ENCODE measurements at regions not wholly inside any gene's neighbourhood (a gene's known extent, or its start where the extent isn't known, plus 50 kb on each side); places are given as distances from the start of the nearest gene placed in this dataset.
"Not testable (repeated sequence)": the region's sequence is repeated elsewhere in the genome, so short reads cannot be mapped to it uniquely, and the experiment has no call there.

DNA sequence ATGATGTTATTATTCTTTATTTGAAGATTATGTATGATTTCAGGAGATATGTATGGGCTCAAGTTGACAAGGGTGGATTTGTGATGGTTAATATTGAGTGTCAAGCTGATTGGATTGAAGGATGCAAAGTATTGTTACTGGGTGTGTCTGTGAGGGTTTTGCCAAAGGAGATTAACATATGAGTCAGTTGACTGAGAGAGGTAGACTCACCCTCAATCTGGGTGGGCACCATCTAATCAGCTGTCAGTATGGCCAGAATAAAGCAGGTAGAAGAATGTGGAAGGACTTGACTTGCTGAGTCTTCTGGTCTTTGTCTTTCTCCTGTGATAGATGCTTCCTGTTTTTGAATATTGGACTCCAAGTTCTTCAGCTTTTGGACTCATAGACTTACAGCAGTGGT, 973.7 kb downstream of the MCTP2 start:
- no peak for DNase-seq (ENCODE audit: low read depth in 1 of 2, low spot score in 1 of 2)
- no peaks in the 10 kb centered on the region for H3K27me3 ChIP-seq
- H3K36me3 ChIP-seq, result no peaks in the 10 kb centered on the region
- TF ChIP-seq, protein P1, sequence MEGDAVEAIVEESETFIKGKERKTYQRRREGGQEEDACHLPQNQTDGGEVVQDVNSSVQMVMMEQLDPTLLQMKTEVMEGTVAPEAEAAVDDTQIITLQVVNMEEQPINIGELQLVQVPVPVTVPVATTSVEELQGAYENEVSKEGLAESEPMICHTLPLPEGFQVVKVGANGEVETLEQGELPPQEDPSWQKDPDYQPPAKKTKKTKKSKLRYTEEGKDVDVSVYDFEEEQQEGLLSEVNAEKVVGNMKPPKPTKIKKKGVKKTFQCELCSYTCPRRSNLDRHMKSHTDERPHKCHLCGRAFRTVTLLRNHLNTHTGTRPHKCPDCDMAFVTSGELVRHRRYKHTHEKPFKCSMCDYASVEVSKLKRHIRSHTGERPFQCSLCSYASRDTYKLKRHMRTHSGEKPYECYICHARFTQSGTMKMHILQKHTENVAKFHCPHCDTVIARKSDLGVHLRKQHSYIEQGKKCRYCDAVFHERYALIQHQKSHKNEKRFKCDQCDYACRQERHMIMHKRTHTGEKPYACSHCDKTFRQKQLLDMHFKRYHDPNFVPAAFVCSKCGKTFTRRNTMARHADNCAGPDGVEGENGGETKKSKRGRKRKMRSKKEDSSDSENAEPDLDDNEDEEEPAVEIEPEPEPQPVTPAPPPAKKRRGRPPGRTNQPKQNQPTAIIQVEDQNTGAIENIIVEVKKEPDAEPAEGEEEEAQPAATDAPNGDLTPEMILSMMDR (IDR thresholded peaks at IDR 0.05; ENCODE audit: low read depth, low read length), result no peak
- no peak overlapping the region for H3K27ac ChIP-seq
- no peaks in the 10 kb centered on the region for H3K4me1 ChIP-seq (ENCODE audit: low read depth)
- no peaks in the 10 kb centered on the region for H3K9me3 ChIP-seq (ENCODE audit: low read depth)
- no peak overlapping the region for H3K4me3 ChIP-seq

DNA sequence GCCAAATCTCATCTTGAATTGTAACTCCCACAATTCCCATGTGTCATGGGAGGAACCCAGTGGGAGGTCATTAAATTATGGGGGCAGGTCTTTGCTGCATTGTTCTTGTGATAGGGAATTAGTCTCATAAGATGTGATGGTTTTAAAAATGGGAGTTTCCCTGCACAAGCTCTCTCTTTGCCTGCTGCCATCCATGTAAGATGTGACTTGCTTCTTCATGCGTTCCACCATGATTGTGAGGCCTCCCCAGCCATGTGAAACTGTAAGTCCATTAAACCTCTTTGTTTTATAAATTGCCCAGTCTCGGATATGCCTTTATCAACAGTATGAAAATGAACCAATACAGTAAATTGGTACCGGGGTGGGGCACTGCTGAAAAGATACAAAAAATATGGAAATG, 974.5 kb downstream of the MCTP2 start:
- not testable (repeated sequence) for H3K36me3 ChIP-seq; DNase-seq (ENCODE audit: low read depth in 1 of 2, low spot score in 1 of 2); H3K4me1 ChIP-seq (ENCODE audit: low read depth); H3K4me3 ChIP-seq; H3K9me3 ChIP-seq (ENCODE audit: low read depth); H3K27ac ChIP-seq; H3K27me3 ChIP-seq

DNA sequence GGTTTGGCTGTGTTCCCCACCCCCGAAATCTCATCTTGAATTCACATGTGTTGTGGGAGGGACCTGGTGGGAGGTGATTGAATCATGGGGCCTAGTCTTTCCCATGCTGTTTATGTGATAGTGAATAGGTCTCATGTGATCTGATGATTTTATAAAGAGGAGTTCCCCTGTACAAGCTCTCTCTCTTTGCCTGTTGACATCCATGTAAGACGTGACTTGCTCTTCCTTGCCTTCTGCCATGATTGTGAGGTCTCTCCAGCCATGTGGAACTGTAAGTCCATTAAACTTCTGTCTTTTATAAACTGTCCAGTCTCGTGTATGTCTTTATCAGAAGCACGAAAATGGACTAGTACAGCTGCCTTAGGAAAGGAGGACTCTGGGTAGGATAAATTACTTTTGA, 976.7 kb downstream of the MCTP2 start:
- TF ChIP-seq, protein P1 (IDR thresholded peaks at IDR 0.05; ENCODE audit: low read depth, low read length), result no peak
- Histone ChIP-seq H3K36me3 (no peaks in the 10 kb centered on the region), H3K4me3 (no peak overlapping the region), H3K27ac (no peak overlapping the region), H3K9me3 (ENCODE audit: low read depth) (no peaks in the 10 kb centered on the region), H3K27me3 (no peaks in the 10 kb centered on the region), H3K4me1 (ENCODE audit: low read depth) (no peaks in the 10 kb centered on the region)
- no peak for DNase-seq (ENCODE audit: low read depth in 1 of 2, low spot score in 1 of 2)

DNA sequence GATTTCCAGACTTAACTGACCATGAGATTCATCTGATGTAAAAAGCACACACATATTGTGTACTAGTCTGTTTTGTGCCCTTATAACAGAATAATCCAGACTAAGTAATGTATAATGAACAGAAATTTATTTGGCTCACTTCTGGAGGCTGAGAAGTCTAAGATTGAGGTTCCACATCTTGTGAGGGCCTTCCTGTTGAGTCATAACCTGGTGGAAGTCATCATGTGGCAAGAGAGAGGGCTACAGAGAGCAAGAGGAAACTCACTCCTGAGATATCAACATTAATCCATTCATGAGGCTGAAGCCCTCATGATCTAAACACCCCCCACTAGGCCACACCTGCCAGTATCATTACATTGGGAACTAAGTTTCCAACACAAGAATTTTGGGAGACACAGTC, 977.6 kb downstream of the MCTP2 start:
- no peak overlapping the region for H3K4me3 ChIP-seq
- H3K27ac ChIP-seq, result no peak overlapping the region
- no peaks in the 10 kb centered on the region for H3K36me3 ChIP-seq
- H3K9me3 ChIP-seq (ENCODE audit: low read depth), result no peaks in the 10 kb centered on the region
- no peaks in the 10 kb centered on the region for H3K4me1 ChIP-seq (ENCODE audit: low read depth)
- no peaks in the 10 kb centered on the region for H3K27me3 ChIP-seq
- peak in 1 of 2 donors; percentile 2 for DNase-seq (ENCODE audit: low read depth in 1 of 2, low spot score in 1 of 2)
- TF ChIP-seq, protein P1 (IDR thresholded peaks at IDR 0.05; ENCODE audit: low read depth, low read length), result no peak

DNA sequence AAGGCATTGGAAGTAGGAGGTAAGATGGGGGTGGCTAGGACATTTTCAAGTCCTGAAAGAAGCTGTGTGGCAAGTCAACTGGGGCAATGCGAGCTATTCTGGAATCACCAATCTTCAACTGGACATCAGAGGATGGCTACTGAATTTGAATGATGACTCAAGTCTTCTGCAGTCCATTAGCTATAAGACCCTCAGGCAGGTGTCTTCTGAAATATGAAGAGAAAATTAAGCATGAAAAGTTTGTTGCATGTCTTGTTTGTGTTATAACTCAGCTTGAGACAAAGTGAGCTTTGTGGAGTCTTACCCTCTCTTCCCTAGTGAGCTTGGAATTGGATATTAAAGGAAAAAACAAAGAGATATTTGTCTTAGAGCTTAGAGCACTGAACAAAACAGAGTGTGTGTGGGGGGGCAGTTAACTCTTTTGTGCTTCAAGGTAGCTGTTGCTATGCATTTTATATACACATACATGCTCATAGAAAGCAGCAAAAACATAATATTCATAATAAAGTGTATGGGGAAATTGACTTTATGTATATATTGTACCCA, 979.1 kb downstream of the MCTP2 start:
- no peak for DNase-seq (ENCODE audit: low read depth in 1 of 2, low spot score in 1 of 2)
- Histone ChIP-seq H3K27ac (no peak overlapping the region), H3K27me3 (no peaks in the 10 kb centered on the region), H3K9me3 (ENCODE audit: low read depth) (no peaks in the 10 kb centered on the region), H3K4me1 (ENCODE audit: low read depth) (no peaks in the 10 kb centered on the region), H3K36me3 (no peaks in the 10 kb centered on the region), H3K4me3 (no peak overlapping the region)
- TF ChIP-seq, protein P1 (IDR thresholded peaks at IDR 0.05; ENCODE audit: low read depth, low read length), result no peak

DNA sequence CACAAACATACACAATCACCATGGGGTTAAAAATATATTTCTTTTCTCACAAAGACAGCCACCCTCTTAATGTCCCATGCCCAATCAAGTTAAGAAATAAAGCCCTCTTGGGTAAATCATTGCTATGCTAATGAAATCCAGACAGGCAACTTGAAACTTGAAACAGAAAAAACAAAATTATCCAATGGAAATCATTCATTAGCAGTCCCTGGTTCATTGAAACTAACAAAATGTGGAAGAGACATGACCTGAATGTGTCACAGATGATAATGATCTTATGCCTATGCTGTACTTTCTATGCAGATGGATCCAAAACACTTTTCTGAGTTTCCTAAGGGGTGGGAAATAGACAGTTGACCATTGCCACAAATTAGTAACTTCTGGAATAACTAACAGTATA, 983.7 kb downstream of the MCTP2 start:
- Histone ChIP-seq H3K36me3 (no peaks in the 10 kb centered on the region), H3K4me1 (ENCODE audit: low read depth) (no peaks in the 10 kb centered on the region), H3K27ac (no peak overlapping the region), H3K9me3 (ENCODE audit: low read depth) (no peaks in the 10 kb centered on the region), H3K27me3 (no peaks in the 10 kb centered on the region), H3K4me3 (no peak overlapping the region)
- no peak for DNase-seq (ENCODE audit: low read depth in 1 of 2, low spot score in 1 of 2)
- TF ChIP-seq, protein P1 (IDR thresholded peaks at IDR 0.05; ENCODE audit: low read depth, low read length), result no peak

Measured in cardiac muscle cell (in vitro differentiated cells and primary cell).